Erythroblast (primary cell): ENCODE measurements at regions not wholly inside any gene's neighbourhood (a gene's known extent, or its start where the extent isn't known, plus 50 kb on each side); places are given as distances from the start of the nearest gene placed in this dataset.

Experiments
- GATA1 ChIP-seq: IDR thresholded peaks from 2 replicates; pipeline ENCODE4 v1.6.1; 2011; ENCODE audit warnings: low read depth, mild to moderate bottlenecking, control low read depth, low read length, moderate library complexity
- POLR2A ChIP-seq: IDR thresholded peaks from 2 replicates; pipeline ENCODE4 v1.6.1; 2011; ENCODE audit warnings: mild to moderate bottlenecking, low read length

GRCh38 chr9:6114424-6114823 lies 99.0 kb upstream of the RANBP6 start:
- TF ChIP-seq POLR2A, result no peak
- TF ChIP-seq GATA1, result no peak
